ENCODE measurements at regions not wholly inside any gene's neighbourhood (a gene's known extent, or its start where the extent isn't known, plus 50 kb on each side); places are given as distances from the start of the nearest gene placed in this dataset.
A peak's percentile ranks its signal among the peaks of the same experiment; 100 is the strongest.

DNA sequence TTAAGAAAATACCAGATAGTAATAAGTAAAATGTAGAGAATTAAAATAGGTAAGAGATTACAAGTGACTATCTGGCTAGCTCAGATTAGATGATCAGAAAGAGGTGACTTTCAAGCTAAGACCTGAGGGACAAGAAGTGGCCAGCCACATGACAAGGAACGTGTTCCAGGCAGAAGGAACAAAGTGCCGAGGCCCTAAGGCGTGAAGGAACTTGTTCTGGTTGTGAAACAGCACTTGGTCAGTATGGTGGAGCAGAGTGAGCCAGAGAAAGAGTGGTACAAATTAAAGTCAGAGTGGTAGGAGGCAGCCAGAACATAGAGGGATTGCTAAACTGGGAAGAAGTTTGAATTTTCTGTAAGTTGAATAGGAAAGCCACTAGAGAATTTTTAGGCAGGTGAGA lies 73.6 kb downstream of the ADRB2 start:
- H3K4me3 ChIP-seq (ENCODE audit: low read length in 2 of 2) = no peak overlapping the region
- WGBS = 91% methylated on average over 3 of the region's 3 CpGs
- H3K36me3 ChIP-seq (ENCODE audit: control insufficient read depth in 2 of 2, insufficient read depth in 2 of 2, low read length in 1 of 2) = no peaks in the 10 kb centered on the region
- no peak overlapping the region for H3K27ac ChIP-seq (ENCODE audit: low read depth in 1 of 2, low read length in 1 of 2)
- H3K4me1 ChIP-seq (ENCODE audit: control insufficient read depth in 2 of 2, insufficient read depth in 2 of 2, low read length in 2 of 2) = no peaks in the 10 kb centered on the region
- no peaks in the 10 kb centered on the region for H3K9me3 ChIP-seq (ENCODE audit: control insufficient read depth in 2 of 2, insufficient read depth in 1 of 2, low read length in 1 of 2)
- no peak for DNase-seq (ENCODE audit: low read depth in 6 of 9, low spot score in 9 of 9)
- H3K27me3 ChIP-seq (ENCODE audit: control insufficient read depth in 2 of 2, insufficient read depth in 1 of 2, low read length in 1 of 2) = no peaks in the 10 kb centered on the region

DNA sequence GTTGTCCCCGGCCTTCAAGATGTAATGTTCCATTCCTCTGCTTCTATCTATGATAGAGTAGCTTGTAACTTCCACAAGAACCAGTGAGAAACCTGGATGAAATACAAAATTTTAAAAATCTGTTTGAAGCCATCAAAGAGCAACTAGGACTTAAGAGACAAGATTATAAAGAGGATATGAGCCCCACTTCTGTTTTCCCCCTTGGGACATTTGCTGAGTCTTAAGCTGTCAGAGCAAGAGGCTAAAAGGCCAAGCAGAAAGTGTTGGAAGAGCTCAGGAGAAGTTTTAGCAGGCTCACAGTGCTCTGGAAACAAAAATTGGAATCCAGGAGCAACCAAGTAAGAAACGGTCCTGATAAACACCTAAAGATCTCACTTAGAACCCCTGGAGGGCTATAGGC lies 76.1 kb downstream of the ADRB2 start:
- H3K4me3 ChIP-seq (ENCODE audit: low read length in 2 of 2) = no peak overlapping the region
- no peaks in the 10 kb centered on the region for H3K27me3 ChIP-seq (ENCODE audit: control insufficient read depth in 2 of 2, insufficient read depth in 1 of 2, low read length in 1 of 2)
- no peaks in the 10 kb centered on the region for H3K9me3 ChIP-seq (ENCODE audit: control insufficient read depth in 2 of 2, insufficient read depth in 1 of 2, low read length in 1 of 2)
- no peaks in the 10 kb centered on the region for H3K36me3 ChIP-seq (ENCODE audit: control insufficient read depth in 2 of 2, insufficient read depth in 2 of 2, low read length in 1 of 2)
- DNase-seq (ENCODE audit: low read depth in 6 of 9, low spot score in 9 of 9) = no peak
- 97% methylated on average over 2 of the region's 2 CpGs for WGBS
- H3K4me1 ChIP-seq (ENCODE audit: control insufficient read depth in 2 of 2, insufficient read depth in 2 of 2, low read length in 2 of 2) = peaks cover 6 to 12% of the 10 kb centered on the region in 2 donors
- no peak overlapping the region for H3K27ac ChIP-seq (ENCODE audit: low read depth in 1 of 2, low read length in 1 of 2)

DNA sequence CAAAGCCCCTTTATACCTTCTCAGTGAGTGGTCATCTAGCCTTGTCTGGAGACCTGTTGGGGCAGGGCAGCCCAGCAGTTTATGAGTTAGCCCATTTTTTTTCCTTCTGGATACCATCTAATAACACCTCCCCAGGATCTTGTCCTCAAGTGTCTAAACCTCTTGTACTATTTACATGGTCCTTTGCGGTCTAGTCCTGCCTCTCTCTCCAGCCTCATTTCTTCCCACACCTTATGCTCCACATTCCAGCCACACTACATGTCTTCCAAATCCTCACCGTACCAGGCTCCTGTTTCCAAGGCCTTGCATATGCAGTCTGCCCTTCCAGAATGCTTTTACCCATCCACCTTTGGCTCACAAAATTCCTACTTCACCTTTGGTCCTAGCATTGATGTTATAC lies 77.2 kb downstream of the ADRB2 start:
- Histone ChIP-seq H3K36me3 (ENCODE audit: control insufficient read depth in 2 of 2, insufficient read depth in 2 of 2, low read length in 1 of 2) (no peaks in the 10 kb centered on the region), H3K27me3 (ENCODE audit: control insufficient read depth in 2 of 2, insufficient read depth in 1 of 2, low read length in 1 of 2) (no peaks in the 10 kb centered on the region), H3K4me3 (ENCODE audit: low read length in 2 of 2) (no peak overlapping the region), H3K27ac (ENCODE audit: low read depth in 1 of 2, low read length in 1 of 2) (no peak overlapping the region), H3K9me3 (ENCODE audit: control insufficient read depth in 2 of 2, insufficient read depth in 1 of 2, low read length in 1 of 2) (no peaks in the 10 kb centered on the region), H3K4me1 (ENCODE audit: control insufficient read depth in 2 of 2, insufficient read depth in 2 of 2, low read length in 2 of 2) (peaks cover 6 to 14% of the 10 kb centered on the region in 2 donors)
- WGBS = 73% methylated on average over 2 of the region's 2 CpGs
- no peak for DNase-seq (ENCODE audit: low read depth in 6 of 9, low spot score in 9 of 9)

DNA sequence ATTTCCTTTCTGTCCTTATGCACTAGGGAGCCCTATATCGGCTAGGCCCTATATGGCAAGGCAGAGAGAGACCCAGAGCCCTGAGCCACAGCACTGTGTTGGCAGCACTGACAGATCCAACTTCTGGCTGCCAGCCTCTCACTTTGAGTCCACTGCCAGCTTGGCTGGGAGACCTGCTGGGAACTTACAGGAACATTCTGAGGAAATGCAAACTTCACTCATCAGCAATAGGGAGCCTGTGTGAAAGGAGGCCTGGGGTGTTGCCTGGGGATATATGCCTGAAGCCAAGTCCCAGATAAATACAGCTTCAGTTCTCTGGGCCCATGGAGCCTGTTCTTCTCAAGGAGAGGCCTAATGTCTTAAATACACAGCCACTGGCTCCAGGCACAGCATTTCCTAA lies 78.0 kb downstream of the ADRB2 start:
- WGBS = 98% methylated on average over 1 of the region's 1 CpG
- peaks cover 6 to 14% of the 10 kb centered on the region in 2 donors for H3K4me1 ChIP-seq (ENCODE audit: control insufficient read depth in 2 of 2, insufficient read depth in 2 of 2, low read length in 2 of 2)
- no peak overlapping the region for H3K27ac ChIP-seq (ENCODE audit: low read depth in 1 of 2, low read length in 1 of 2)
- no peaks in the 10 kb centered on the region for H3K27me3 ChIP-seq (ENCODE audit: control insufficient read depth in 2 of 2, insufficient read depth in 1 of 2, low read length in 1 of 2)
- DNase-seq (ENCODE audit: low read depth in 6 of 9, low spot score in 9 of 9) = no peak
- H3K9me3 ChIP-seq (ENCODE audit: control insufficient read depth in 2 of 2, insufficient read depth in 1 of 2, low read length in 1 of 2) = no peaks in the 10 kb centered on the region
- no peaks in the 10 kb centered on the region for H3K36me3 ChIP-seq (ENCODE audit: control insufficient read depth in 2 of 2, insufficient read depth in 2 of 2, low read length in 1 of 2)
- no peak overlapping the region for H3K4me3 ChIP-seq (ENCODE audit: low read length in 2 of 2)

DNA sequence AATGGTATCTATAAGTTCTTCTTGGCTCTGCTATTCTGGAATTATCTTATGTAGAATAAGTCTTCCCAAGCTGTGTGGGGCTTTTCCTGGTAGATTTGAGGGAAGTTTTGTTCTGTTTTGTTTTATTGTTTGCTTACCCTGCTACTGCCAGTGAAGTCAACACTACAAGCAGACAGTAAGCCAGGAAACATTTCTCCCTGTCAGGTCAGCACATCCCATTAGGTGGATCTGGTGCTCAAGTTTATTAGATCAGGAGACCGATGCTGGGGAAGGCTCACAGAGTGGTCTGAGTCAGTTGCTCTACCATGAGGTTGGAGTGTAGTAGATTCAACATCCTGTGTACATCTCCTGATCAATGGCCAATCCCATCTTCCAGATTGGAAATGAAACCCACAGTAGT lies 79.1 kb downstream of the ADRB2 start:
- Histone ChIP-seq H3K4me1 (ENCODE audit: control insufficient read depth in 2 of 2, insufficient read depth in 2 of 2, low read length in 2 of 2) (peaks cover 6 to 14% of the 10 kb centered on the region in 2 donors), H3K9me3 (ENCODE audit: control insufficient read depth in 2 of 2, insufficient read depth in 1 of 2, low read length in 1 of 2) (no peaks in the 10 kb centered on the region), H3K36me3 (ENCODE audit: control insufficient read depth in 2 of 2, insufficient read depth in 2 of 2, low read length in 1 of 2) (no peaks in the 10 kb centered on the region), H3K27me3 (ENCODE audit: control insufficient read depth in 2 of 2, insufficient read depth in 1 of 2, low read length in 1 of 2) (no peaks in the 10 kb centered on the region), H3K4me3 (ENCODE audit: low read length in 2 of 2) (no peak overlapping the region), H3K27ac (ENCODE audit: low read depth in 1 of 2, low read length in 1 of 2) (no peak overlapping the region)
- no peak for DNase-seq (ENCODE audit: low read depth in 6 of 9, low spot score in 9 of 9)
- WGBS = 100% methylated on average over 1 of the region's 1 CpG

DNA sequence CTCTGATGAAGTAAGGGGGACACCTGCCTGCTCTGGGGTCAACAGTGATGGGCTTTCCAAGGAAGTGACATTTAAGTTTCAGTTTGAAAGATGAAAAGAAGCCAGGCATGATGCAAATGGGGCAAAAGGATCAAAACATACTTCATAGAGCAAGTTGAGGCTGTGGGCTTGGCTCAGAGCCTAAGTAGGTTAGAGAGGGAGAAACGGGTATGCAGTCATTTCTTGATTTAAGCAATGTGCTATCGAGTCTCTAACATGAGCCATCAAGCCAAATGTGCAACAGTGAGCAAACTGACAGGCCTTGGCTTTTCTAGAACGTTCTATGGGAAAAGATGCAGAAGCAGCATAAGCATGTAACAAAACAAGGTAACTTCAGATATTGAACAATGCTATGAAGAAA lies 80.6 kb downstream of the ADRB2 start:
- peak in 5 of 9 donors; percentile 3 to 45 (median 8) for DNase-seq (ENCODE audit: low read depth in 6 of 9, low spot score in 9 of 9)
- H3K4me3 ChIP-seq (ENCODE audit: low read length in 2 of 2) = no peak overlapping the region

DNA sequence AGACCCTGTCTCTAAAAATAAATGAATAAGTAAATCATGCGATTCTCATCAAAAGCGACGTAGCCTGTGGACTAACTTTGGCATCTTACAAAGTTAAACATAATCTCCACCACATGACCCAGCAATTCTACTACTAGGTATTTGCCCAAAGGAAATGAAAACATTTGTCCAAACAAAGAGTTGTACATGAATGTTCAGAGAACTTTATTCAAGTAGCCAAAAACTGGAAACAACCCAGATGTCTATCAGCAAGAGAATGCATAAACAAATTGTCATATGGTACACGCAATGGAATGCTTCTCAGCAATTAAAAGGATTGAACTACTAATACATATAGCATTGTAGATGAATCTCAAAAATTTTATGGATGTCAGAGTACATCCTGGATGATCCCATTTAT lies 82.6 kb downstream of the ADRB2 start:
- no peaks in the 10 kb centered on the region for H3K27me3 ChIP-seq (ENCODE audit: control insufficient read depth in 2 of 2, insufficient read depth in 1 of 2, low read length in 1 of 2)

More for the DNA sequence above, 80.6 kb downstream of the ADRB2 start:
- Histone ChIP-seq H3K36me3 (ENCODE audit: control insufficient read depth in 2 of 2, insufficient read depth in 2 of 2, low read length in 1 of 2) (no peaks in the 10 kb centered on the region), H3K9me3 (ENCODE audit: control insufficient read depth in 2 of 2, insufficient read depth in 1 of 2, low read length in 1 of 2) (no peaks in the 10 kb centered on the region), H3K4me1 (ENCODE audit: control insufficient read depth in 2 of 2, insufficient read depth in 2 of 2, low read length in 2 of 2) (peaks cover 6 to 14% of the 10 kb centered on the region in 2 donors), H3K27ac (ENCODE audit: low read depth in 1 of 2, low read length in 1 of 2) (peak overlapping the region in 1 of 2 donors; percentile 14), H3K27me3 (ENCODE audit: control insufficient read depth in 2 of 2, insufficient read depth in 1 of 2, low read length in 1 of 2) (no peaks in the 10 kb centered on the region)
- WGBS = 61% methylated on average over 3 of the region's 3 CpGs

DNA sequence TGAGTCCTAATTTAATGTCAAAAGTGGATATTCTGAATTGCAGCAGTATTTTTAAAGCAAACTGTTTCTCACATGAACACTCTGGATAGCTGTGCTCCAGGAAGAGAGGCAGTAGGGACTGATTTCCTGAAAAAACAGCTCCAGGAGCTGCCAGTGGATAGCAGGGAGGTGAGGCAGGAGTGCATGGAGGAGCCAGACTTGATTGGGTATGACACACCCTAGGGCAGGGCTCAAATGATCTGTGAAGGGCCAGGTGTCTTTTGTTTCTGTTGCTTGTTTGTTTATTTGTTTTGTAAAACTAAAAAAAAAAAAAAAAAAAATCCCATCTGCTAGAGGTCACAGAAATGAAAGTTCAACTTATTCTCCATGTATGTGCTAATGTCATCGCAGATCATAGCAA lies 83.4 kb downstream of the ADRB2 start:
- H3K4me3 ChIP-seq (ENCODE audit: low read length in 2 of 2) = no peak overlapping the region
- no peaks in the 10 kb centered on the region for H3K9me3 ChIP-seq (ENCODE audit: control insufficient read depth in 2 of 2, insufficient read depth in 1 of 2, low read length in 1 of 2)
- peaks cover 6 to 14% of the 10 kb centered on the region in 2 donors for H3K4me1 ChIP-seq (ENCODE audit: control insufficient read depth in 2 of 2, insufficient read depth in 2 of 2, low read length in 2 of 2)
- no peaks in the 10 kb centered on the region for H3K27me3 ChIP-seq (ENCODE audit: control insufficient read depth in 2 of 2, insufficient read depth in 1 of 2, low read length in 1 of 2)
- no peak overlapping the region for H3K27ac ChIP-seq (ENCODE audit: low read depth in 1 of 2, low read length in 1 of 2)
- no peaks in the 10 kb centered on the region for H3K36me3 ChIP-seq (ENCODE audit: control insufficient read depth in 2 of 2, insufficient read depth in 2 of 2, low read length in 1 of 2)
- 100% methylated on average over 1 of the region's 1 CpG for WGBS
- DNase-seq (ENCODE audit: low read depth in 6 of 9, low spot score in 9 of 9) = no peak

More for the DNA sequence above, 82.6 kb downstream of the ADRB2 start:
- no peaks in the 10 kb centered on the region for H3K36me3 ChIP-seq (ENCODE audit: control insufficient read depth in 2 of 2, insufficient read depth in 2 of 2, low read length in 1 of 2)
- H3K27ac ChIP-seq (ENCODE audit: low read depth in 1 of 2, low read length in 1 of 2) = no peak overlapping the region
- H3K9me3 ChIP-seq (ENCODE audit: control insufficient read depth in 2 of 2, insufficient read depth in 1 of 2, low read length in 1 of 2) = no peaks in the 10 kb centered on the region
- DNase-seq (ENCODE audit: low read depth in 6 of 9, low spot score in 9 of 9) = no peak
- WGBS = 91% methylated on average over 4 of the region's 4 CpGs
- H3K4me3 ChIP-seq (ENCODE audit: low read length in 2 of 2) = no peak overlapping the region
- peaks cover 6 to 14% of the 10 kb centered on the region in 2 donors for H3K4me1 ChIP-seq (ENCODE audit: control insufficient read depth in 2 of 2, insufficient read depth in 2 of 2, low read length in 2 of 2)

DNA sequence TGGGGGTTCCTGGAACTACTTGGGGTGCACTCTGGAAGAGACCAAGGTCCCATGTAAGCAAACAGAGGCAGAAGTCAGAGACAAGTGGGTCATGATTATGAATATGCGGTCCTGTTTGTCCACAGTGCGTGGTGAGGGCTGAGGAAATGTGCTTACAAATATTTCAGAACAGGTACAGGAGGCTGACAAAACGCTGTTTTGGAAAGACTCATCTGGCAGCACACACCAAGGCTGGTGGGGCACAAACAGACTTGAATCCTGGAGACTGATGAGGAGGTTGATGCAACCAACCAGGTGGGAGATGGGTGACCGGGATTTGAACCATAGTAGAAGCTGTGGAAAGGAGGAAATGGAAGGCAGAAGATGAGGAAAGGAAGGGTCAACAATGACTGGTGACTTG lies 83.8 kb downstream of the ADRB2 start:
- 99% methylated on average over 4 of the region's 4 CpGs for WGBS
- Histone ChIP-seq H3K4me1 (ENCODE audit: control insufficient read depth in 2 of 2, insufficient read depth in 2 of 2, low read length in 2 of 2) (peaks cover 6 to 14% of the 10 kb centered on the region in 2 donors), H3K9me3 (ENCODE audit: control insufficient read depth in 2 of 2, insufficient read depth in 1 of 2, low read length in 1 of 2) (no peaks in the 10 kb centered on the region), H3K27me3 (ENCODE audit: control insufficient read depth in 2 of 2, insufficient read depth in 1 of 2, low read length in 1 of 2) (no peaks in the 10 kb centered on the region), H3K4me3 (ENCODE audit: low read length in 2 of 2) (no peak overlapping the region), H3K27ac (ENCODE audit: low read depth in 1 of 2, low read length in 1 of 2) (no peak overlapping the region), H3K36me3 (ENCODE audit: control insufficient read depth in 2 of 2, insufficient read depth in 2 of 2, low read length in 1 of 2) (no peaks in the 10 kb centered on the region)
- no peak for DNase-seq (ENCODE audit: low read depth in 6 of 9, low spot score in 9 of 9)

All from thymus (tissue), 11 donors.